GM21619 (cell line): ENCODE measurements at regions not wholly inside any gene's neighbourhood (a gene's known extent, or its start where the extent isn't known, plus 50 kb on each side); places are given as distances from the start of the nearest gene placed in this dataset.

Experiments
- ATAC-seq: cut with Tn5 transposase; IDR thresholded peaks from one replicate; pipeline ENCODE4 v1.9.1; 2021; ENCODE audit not compliant: unreplicated experiment

DNA sequence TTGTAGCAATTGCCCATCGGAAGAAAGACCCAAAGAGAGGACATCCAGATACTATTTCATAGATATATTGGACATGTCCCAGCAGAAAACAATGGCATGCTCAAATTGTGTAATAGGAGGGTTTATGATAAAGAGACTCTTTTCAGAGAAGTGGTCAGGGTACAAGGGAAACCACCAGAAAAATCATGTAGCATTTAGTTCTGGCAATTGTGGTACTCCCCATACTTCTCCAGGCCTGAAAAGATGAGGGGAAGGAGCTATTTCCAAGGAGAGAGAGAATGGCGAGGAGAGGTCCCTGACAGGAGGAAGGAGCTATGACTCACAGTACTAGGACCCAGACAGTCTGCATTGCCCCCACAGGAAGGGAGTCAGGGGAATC is 68.4 kb upstream of the ADO start:
- ATAC-seq: no peak

DNA sequence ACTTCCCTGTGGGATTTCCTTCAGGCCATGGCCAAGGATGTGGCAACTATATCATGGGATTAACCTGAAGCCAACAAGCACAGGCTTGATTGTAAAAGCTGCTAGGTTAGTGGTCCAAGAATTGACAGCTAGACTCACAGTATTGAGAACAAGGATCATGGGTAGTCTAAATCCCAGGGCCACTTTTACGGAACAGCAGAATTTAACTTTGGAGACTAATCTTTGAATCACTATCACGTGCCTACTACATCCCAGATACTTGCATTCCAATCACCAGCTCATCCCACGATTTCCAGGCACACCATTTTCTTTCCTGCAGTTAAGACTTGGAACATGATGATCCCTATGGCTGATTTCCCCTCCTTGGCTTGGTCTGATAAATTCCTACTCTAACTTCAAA is 65.6 kb upstream of the ADO start:
- ATAC-seq: no peak

DNA sequence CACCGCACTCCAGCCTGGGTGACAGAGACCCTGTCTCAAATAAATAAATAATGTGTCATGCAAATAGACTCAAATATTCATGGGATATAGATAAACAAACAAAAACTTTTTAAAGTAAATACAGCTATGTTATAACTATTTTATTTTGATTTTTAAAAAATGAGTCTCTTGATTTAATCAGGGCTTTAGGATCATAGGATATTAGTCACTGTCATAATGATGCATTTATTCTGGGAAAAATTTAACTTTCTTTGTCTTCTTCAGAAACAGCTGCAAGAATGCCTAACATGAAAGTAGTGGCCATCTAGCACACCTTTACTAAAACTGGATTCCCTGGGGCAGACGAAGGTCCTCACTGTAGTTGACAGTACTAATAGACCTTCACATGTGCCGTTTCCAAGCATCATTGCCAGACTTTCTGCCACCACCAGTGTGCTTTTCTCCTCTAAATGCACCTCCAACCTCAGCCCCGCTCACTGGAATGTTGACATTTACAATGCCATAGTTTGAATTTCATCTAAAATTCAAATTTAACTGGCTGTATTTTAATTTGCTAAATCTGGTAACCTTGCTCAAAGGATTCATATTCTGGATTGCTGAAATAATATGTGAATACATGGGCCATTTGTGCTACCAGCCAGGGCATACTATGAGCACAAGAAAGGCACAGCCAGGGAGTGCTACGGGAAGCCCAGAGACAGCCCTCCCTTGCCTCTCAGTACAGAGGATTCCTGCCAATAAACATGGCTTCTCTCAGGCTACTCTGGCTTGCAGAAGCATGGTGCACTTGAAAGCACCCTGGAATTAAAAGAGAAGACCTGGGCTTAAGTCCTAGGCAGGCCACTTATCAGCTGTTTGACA is 63.4 kb upstream of the ADO start:
- ATAC-seq: no peak

DNA sequence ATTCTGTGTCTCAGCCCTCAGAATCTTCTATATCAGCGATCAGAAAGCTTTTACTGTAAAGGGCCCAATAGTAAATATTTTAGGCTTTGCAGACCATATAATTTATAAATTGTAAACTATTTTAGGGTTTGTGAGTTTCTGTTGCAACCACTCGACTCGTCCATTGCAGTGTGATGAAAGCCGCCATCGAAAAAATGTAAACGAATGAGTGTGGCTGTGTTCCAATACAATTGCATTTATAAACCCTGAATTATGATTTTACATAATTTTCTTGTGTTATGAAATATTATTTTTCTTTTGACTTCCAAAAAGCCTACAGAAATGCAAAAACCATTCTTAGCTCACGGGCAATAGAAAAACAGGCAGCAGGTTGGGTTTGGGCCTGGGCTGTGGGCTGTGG is 62.5 kb upstream of the ADO start:
- no peak for ATAC-seq

GRCh38 chr10:62742536-62743061 is 61.9 kb upstream of the ADO start:
- no peak for ATAC-seq

GRCh38 chr10:62744136-62744535 is 60.4 kb upstream of the ADO start:
- ATAC-seq: no peak

DNA sequence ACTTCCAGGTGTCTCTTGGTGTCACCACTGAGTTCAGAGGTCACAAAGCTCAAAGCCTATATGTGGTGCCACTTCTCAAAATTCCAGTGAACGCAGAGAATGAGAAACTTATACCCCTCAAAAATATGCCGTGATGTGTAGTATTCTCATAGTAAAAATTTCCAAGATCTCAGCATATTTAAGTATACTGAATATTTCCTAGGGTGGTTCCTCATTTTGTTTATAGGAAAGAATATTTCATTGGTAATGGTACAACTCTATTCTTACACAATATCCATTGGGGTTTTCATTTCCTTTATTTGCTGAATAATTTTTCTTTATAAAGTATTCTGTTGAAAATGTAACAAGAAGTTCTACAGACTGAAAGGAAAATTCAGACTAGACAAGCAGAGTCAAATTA is 58.9 kb upstream of the ADO start:
- no peak for ATAC-seq

DNA sequence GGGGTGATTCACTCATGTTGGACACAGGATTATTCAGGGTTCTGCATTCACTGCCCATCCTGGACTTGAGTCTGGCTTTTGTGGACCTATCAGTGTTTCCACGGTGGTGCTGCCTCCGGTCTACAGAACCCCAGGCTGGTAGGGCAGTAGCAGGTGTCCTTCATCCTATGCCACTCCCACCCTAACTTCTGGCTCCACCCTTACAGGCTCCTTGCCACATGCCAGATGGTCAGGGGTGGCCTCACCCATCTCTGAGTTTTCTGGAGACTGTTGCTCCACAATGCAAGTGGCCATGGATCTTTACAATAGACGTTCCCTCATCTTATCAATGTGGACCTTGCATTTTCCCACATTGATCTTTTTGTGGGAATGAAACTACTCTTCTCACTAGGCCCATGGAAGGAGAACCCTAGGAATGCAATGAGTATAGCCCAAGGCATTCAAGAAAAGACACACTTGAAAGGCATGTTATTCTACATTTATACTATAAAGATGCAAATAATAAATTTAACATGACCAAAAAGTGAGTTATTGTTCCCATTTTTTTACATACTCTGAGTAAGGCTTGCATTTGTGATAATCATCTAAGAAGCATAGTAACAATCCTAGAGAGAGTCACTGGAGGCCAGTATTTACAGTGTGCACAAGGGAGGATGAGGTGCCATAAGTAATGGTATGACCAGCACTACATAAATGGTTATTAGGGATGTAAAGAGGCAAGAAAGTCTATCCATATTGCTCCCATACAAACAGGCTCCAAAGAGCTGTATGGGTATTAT is 57.4 kb upstream of the ADO start:
- no peak for ATAC-seq

DNA sequence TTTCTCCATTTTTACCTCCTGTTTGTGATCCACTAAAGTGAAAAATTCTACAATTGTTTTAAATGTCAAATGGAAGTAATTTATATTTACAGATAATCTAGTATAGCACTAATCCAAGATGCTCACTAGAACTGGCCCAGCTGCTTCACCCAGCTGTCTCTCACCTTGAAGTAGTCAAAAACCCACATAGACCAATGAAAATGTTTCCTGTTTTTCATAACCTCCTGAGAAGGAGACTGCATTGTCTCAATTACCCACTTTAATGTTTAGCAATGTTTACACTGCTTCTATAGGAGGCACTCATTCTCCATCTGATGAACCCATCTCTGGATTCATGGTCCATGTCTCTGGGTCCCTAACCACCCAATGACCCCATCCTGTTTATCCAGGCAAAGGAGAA is 56.1 kb upstream of the ADO start:
- no peak for ATAC-seq

- no peak for ATAC-seq
These were observed 55.3 kb upstream of the ADO start for GRCh38 chr10:62749093-62749683.
